Lung (tissue), 11 donors: ENCODE measurements at regions not wholly inside any gene's neighbourhood (a gene's known extent, or its start where the extent isn't known, plus 50 kb on each side); places are given as distances from the start of the nearest gene placed in this dataset.
A peak's percentile ranks its signal among the peaks of the same experiment; 100 is the strongest.

Experiments used
- ATAC-seq: fragments of 200-7000 bp; cut with Tn5 transposase; one replicate; pipeline ENCODE4 v1.9.1; 2020; ENCODE audit warnings: moderate number of reproducible peaks; ENCODE audit not compliant: insufficient read depth, low FRiP score
- DNase-seq, 3 donors: peaks; one replicate each; pipeline ENCODE4 v3.0.0-alpha.2; 2013 to 2017
- H3K27ac ChIP-seq, 2 donors: one replicate each; pipeline ENCODE4 v1.5.1; 2013; ENCODE audit warnings: mild to moderate bottlenecking in 2 of 2, moderate library complexity in 2 of 2, control low read depth in 1 of 2, inconsistent platforms in 1 of 2, low read depth in 1 of 2, low read length in 1 of 2
- H3K27me3 ChIP-seq, 3 donors: one replicate each; pipeline ENCODE4 v1.5.1; 2013; ENCODE audit warnings: low read length in 2 of 3; ENCODE audit not compliant: control insufficient read depth in 3 of 3, insufficient read depth in 3 of 3
- H3K36me3 ChIP-seq, 4 donors: one replicate each; pipeline ENCODE4 v1.5.1; 2013; ENCODE audit warnings: low read length in 4 of 4, mild to moderate bottlenecking in 1 of 4, moderate library complexity in 1 of 4; ENCODE audit not compliant: control insufficient read depth in 4 of 4, insufficient read depth in 4 of 4
- H3K4me1 ChIP-seq, 5 donors: one replicate each; pipeline ENCODE4 v1.5.1; 2013; ENCODE audit warnings: low read length in 5 of 5, mild to moderate bottlenecking in 2 of 5, moderate library complexity in 1 of 5; ENCODE audit not compliant: control insufficient read depth in 5 of 5, insufficient read depth in 5 of 5
- H3K4me3 ChIP-seq: one replicate; pipeline ENCODE4 v1.5.1; 2013; ENCODE audit warnings: mild to moderate bottlenecking, control low read depth, moderate library complexity
- H3K9ac ChIP-seq, 2 donors: one replicate each; pipeline ENCODE4 v1.5.1; 2013; ENCODE audit warnings: low read length in 2 of 2, control low read depth in 1 of 2; ENCODE audit not compliant: insufficient read depth in 1 of 2
- H3K9me3 ChIP-seq, 4 donors: one replicate each; pipeline ENCODE4 v1.5.1; 2013; ENCODE audit warnings: low read length in 3 of 4, mild to moderate bottlenecking in 1 of 4, moderate library complexity in 1 of 4; ENCODE audit not compliant: control insufficient read depth in 4 of 4, insufficient read depth in 3 of 4
- CTCF ChIP-seq: IDR thresholded peaks from 2 replicates; pipeline ENCODE4 v1.5.1; 2012; ENCODE audit warnings: mild to moderate bottlenecking; ENCODE audit errors: control extremely low read depth, extremely low read depth
- WGBS, 2 donors: extraction: QIAGEN DNeasy Blood & Tissue Kit; methylation state at CpG; one replicate each; pipeline ENCODE4 v1.1.7; 2013; 5-methylcytosine and 5-hydroxymethylcytosine counted together
- donor health status: control.
- donor health status: control.
- donor health status: Bipolar disorder and iron deficiency.
- donor health status: healthy.
- donor health status: DM: yes; HTN: yes; CAD: no.

DNA sequence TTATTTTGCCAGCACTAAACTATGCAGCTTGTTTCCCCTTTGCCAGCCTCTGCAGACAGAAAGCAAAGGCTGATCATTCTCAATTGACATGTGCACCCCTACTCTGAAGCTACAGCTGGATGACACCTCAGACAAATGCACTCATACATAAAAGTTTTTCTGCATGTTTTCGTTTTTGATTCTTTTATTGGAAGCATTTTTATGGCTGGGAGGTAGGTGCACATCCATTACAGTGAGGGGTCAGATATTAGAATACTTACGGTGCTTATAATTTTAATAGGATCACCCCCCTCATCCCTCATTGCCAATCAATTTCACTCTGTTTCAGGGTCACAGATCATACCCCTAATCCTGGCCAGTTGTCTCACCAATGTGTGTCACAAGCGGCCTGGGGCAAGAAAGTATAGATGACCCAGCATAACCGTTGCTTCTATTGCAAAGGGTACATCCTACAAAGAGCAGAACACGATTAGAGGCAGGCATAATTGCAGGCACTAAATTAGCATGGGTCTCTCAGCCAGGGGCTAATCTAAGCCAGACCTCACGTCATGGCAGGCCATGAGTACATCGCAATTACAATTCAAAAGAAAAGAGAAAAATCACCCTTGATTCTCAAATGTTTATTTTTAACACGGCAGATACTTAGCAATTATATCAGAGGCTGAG lies 89.5 kb upstream of the SOX9 start:
- 78 to 82% methylated on average over 8 of the region's 8 CpGs for WGBS, 2 donors

DNA sequence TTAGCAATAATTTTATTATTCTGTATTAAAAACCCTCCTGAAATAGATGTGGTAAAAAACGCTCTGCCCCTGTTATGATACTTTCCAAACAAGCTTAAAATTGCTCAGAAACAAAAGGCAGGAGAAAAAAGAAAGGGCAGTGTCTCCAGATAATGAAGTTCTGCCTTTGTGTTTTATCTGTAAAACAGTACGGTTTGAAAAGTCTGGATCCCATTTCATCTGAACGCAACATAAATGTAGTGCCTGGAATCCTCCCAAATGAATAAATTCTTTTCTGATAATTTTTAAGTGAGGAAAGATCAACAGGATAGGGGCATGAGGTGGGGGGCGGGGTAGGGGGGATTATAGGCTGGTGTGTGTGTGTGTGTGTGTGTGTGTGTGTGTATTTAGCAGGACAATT lies 87.5 kb upstream of the SOX9 start:
- no peak for TF ChIP-seq CTCF
- H3K27ac ChIP-seq = no peak overlapping the region
- no peak overlapping the region for H3K4me3 ChIP-seq
- H3K9me3 ChIP-seq = no peaks in the 10 kb centered on the region
- H3K27me3 ChIP-seq = no peaks in the 10 kb centered on the region
- ATAC-seq (no peak), DNase-seq (peak; percentile 28 to 74 (median 45))
- no peaks in the 10 kb centered on the region for H3K36me3 ChIP-seq
- 75 to 78% methylated on average over 4 of the region's 4 CpGs for WGBS, 2 donors
- peaks cover 0 to 34% (median 3%) of the 10 kb centered on the region in 5 donors for H3K4me1 ChIP-seq
- H3K9ac ChIP-seq = no peak overlapping the region

More for the DNA sequence above, 89.5 kb upstream of the SOX9 start:
- Histone ChIP-seq H3K27ac (no peak overlapping the region), H3K4me1 (peaks cover 0 to 34% (median 3%) of the 10 kb centered on the region in 5 donors), H3K9me3 (no peaks in the 10 kb centered on the region), H3K36me3 (no peaks in the 10 kb centered on the region), H3K9ac (no peak overlapping the region), H3K27me3 (no peaks in the 10 kb centered on the region), H3K4me3 (no peak overlapping the region)
- no peak for ATAC-seq
- TF ChIP-seq CTCF = no peak
- DNase-seq = no peak

DNA sequence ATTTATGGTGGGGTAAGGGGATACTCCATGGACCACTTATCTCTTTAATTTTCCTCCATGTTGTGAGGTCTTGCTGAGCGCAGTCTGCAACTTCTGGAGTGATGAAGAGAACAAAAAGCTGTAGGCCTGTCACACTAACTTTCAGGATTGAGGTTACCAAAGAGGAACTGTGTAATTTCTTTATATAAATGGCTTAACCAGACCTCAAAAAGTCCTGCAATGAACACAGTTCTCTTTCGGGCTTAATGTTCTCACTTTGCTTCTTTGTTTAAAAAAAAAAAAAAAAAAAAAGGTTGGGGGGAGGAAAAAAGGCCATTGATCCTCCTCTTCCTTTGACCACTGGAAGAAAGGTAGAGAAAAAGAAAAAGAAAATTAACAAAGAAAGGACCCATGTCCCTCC lies 86.8 kb upstream of the SOX9 start:
- Histone ChIP-seq H3K27ac (no peak overlapping the region), H3K27me3 (no peaks in the 10 kb centered on the region), H3K4me1 (peaks cover 0 to 34% (median 3%) of the 10 kb centered on the region in 5 donors), H3K36me3 (no peaks in the 10 kb centered on the region), H3K4me3 (no peak overlapping the region), H3K9me3 (no peaks in the 10 kb centered on the region), H3K9ac (no peak overlapping the region)
- 83 to 87% methylated on average over 2 of the region's 2 CpGs for WGBS, 2 donors
- DNase-seq = peak in 1 of 3 donors; percentile 72
- ATAC-seq = no peak
- no peak for TF ChIP-seq CTCF

DNA sequence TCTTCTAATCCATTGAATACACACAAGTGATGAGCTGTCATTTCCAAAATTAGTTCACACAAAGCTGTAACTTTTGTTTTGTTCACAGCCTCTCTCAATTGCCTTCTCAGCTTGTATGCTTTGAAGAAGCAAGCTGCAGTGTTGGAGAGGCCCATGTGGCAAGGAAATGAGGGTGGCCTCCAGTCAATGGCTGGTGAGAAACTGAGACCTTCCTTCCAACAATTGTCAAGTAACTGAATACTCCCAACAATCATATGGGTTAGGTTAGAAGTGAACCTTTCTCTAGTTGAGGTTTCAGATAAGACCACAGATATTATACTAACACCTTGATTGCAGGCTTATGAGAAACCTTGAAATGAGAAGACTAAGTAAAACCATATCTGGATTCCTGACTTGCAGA lies 82.4 kb upstream of the SOX9 start:
- Histone ChIP-seq H3K27me3 (no peaks in the 10 kb centered on the region), H3K4me3 (no peak overlapping the region), H3K27ac (no peak overlapping the region), H3K9me3 (no peaks in the 10 kb centered on the region), H3K9ac (no peak overlapping the region), H3K36me3 (no peaks in the 10 kb centered on the region), H3K4me1 (peaks cover 0 to 9% (median 2%) of the 10 kb centered on the region in 5 donors)
- DNase-seq (no peak), ATAC-seq (no peak)
- TF ChIP-seq CTCF = no peak
